D721Med (cell line): ENCODE measurements at regions not wholly inside any gene's neighbourhood (a gene's known extent, or its start where the extent isn't known, plus 50 kb on each side); places are given as distances from the start of the nearest gene placed in this dataset.
"Not testable (repeated sequence)": the region's sequence is repeated elsewhere in the genome, so short reads cannot be mapped to it uniquely, and the experiment has no call there.

ENCODE experiments used
- DNase-seq: peaks from one replicate; pipeline ENCODE4 v3.0.0; 2011; ENCODE audit warnings: low spot score; ENCODE audit not compliant: insufficient read length
- FAIRE-seq: peaks from 2 replicates; lab custom pipeline; 2011; peaks lifted over from hg19 to GRCh38; lab: Jason Lieb, UNC
- TF ChIP-seq, protein P1 (sequence below): IDR thresholded peaks from 2 replicates; pipeline ENCODE4 v1.5.1; 2012; ENCODE audit warnings: mild to moderate bottlenecking, control low read depth; ENCODE audit not compliant: insufficient read depth; ENCODE audit errors: missing control alignments

DNA sequence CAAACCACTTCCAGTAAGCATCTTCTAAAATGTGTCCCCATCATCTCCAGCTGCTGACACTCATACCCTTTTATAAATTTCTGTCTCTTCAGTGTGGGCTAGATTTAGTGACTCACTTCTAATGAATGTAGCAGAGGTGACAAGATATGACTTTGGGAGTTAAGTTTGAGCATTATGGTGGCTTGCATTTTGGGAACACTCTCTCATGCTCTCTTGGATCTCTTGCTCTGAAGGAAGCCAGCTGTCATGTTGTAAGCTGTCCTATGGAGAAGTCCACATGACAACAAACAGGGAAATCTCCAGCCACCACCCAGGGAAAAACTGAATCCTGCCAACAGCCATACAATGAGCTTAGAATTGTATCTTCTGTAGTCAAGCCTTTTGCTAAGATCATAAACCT is 691.3 kb upstream of the PCDH7 start:
- no peak for FAIRE-seq
- TF ChIP-seq, protein P1, sequence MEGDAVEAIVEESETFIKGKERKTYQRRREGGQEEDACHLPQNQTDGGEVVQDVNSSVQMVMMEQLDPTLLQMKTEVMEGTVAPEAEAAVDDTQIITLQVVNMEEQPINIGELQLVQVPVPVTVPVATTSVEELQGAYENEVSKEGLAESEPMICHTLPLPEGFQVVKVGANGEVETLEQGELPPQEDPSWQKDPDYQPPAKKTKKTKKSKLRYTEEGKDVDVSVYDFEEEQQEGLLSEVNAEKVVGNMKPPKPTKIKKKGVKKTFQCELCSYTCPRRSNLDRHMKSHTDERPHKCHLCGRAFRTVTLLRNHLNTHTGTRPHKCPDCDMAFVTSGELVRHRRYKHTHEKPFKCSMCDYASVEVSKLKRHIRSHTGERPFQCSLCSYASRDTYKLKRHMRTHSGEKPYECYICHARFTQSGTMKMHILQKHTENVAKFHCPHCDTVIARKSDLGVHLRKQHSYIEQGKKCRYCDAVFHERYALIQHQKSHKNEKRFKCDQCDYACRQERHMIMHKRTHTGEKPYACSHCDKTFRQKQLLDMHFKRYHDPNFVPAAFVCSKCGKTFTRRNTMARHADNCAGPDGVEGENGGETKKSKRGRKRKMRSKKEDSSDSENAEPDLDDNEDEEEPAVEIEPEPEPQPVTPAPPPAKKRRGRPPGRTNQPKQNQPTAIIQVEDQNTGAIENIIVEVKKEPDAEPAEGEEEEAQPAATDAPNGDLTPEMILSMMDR, result no peak
- DNase-seq, result no peak

DNA sequence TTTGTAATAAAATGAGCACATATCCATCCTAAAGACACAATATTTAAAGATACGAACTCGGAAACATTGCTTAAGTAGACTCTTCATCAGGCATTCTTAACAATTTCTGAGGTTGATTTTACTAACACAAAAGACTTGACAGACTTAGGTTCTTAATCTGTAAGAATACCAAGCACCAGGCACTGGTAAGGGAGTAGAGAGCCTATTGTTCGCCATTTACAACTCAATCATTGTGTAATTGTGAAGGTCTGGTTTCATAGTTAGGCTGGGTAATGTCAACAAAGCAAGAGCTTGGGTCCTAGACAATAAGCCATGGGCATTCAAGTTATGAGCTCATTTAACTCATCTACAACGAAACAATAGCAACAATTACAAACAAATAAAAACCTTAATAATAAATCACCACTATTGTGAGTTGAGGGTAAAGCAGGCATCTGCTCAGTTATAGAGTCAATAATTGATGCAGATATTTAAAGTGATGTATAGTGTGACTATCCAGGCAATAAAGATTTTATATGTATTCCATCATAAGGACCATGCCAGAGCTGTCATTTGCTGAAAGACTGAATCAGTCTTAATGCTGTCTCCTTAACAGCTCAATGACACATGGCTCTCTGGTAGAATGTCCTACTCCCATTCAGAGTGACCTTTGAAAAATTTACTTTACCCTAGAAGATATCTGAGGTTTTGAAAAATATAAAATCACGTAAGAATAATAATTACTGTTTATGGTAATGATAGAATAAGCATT is 664.0 kb upstream of the PCDH7 start:
- TF ChIP-seq, protein P1, result no peak
- DNase-seq (no peak), FAIRE-seq (no peak)

DNA sequence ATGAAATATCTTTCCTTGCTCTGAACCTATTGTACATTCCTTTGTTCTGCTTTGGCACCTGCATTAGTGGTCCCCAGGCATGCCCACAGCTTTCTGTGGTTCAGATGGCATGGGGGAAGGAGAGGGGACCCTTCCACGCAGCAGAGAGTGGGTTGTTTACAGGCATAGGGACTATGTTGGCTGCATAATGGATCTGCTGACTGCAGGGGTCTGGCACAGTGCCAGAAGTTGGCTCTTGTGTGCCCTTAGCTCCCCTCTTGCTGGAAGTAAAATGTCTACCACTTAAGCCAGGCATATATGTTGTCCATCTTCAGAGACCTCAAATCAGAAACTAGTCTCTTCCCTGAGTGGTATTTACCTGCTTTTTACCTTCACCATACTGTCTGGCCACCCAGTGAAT is 651.9 kb upstream of the PCDH7 start:
- TF ChIP-seq, protein P1, result no peak
- FAIRE-seq (no peak), DNase-seq (no peak)

DNA sequence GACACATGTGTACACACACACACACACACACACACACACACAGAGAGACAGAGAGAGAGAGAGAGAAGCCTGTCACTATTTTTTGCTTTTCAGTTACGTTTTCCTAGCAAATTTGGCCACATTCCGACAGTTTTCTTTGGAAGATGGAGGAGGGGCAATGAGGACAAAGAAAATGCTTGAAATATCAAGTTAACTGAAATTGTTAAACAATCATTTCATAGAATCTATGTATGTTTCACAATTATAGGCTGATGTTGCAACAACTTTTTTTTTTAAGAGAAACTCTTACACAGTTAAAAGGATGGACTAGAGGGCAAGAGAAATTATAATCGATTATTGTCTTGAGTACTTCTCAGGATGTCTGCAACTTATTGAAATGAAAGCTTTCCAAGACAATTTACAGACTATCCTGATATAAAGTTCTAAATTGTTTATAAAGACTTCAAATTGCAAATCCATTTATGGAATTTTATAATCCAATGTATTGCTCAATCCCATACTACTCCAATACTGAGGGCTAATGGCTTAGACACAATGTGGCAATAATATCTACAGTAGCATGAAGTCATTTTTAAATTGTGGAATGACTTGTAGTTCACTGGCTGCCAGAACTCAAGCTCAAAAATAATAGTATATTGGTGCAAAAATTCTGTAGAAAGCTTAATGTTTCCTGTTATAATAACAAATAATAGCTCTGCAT is 647.0 kb upstream of the PCDH7 start:
- DNase-seq (no peak), FAIRE-seq (no peak)
- TF ChIP-seq, protein P1, result no peak

DNA sequence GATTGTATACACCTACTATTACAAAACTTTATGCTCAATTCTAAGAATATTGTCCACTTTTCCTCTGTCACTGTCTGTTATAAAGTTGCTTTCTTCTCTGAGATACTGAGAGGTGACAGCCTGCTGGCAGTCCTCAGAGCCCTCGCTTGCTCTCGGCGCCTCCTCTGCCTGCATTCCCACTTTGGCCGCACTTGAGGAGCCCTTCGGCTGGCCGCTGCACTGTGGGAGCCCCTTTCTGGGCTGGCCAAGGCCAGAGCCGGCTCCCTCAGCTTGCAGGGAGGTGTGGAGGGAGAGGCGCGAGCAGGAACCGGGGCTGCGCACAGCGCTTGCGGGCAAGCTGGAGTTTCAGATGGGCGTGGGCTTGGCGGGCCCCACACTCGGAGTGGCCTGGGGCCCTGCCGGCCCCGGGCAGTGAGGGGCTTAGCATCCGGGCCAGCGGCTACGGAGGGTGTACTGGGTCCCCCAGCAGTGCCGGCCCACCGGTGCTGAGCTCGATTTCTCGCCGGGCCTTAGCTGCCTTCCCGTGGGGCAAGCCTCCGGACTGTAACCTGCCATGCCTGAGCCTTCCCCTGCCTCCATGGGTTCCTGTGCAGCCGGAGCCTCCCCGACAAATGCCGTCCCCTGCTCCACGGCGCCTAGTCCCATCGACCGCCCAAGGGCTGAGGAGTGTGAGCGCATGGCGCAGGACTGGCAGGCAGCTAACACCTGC is 627.6 kb upstream of the PCDH7 start:
- not testable (repeated sequence) for DNase-seq, FAIRE-seq

DNA sequence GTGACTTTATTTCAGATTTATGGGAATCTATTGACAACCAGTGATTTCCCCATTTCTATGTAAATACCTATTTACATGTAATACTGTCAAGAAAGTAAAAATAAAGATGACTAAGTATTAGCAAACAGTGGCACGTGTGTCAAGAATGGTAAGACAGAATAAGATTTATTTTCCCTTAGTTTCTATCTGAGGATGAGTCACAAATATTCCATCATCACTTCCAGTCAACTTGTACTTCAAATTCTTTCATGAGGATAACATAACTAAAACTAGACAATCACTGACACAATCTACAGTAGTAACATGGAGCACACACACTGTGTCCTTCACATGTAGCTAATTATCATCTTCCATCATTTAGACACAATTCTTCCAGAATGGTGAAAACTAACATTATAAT is 625.3 kb upstream of the PCDH7 start:
- TF ChIP-seq, protein P1, result no peak
- FAIRE-seq, result no peak
- DNase-seq, result no peak

DNA sequence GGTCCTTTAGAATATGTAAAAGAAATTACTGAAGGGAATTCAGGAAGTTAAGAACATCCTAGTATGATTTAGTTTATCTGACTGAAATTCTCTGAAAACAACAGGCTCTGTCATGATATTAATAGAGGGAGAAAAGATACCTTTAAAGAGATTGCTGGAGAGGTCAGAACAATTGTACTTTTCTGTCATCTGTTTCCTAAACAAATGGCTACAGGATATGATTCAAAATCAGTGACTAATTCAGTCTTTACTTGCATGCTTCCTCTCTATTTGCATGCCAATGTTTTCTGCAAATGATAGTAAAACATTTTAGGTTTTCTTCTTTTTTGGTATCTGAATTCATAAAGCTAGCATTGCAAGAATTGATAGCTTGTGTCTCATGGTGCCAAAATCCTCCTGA is 616.7 kb upstream of the PCDH7 start:
- no peak for DNase-seq
- no peak for FAIRE-seq
- TF ChIP-seq, protein P1, result no peak
